NCI-H2171 (cell line): ENCODE measurements at regions not wholly inside any gene's neighbourhood (a gene's known extent, or its start where the extent isn't known, plus 50 kb on each side); places are given as distances from the start of the nearest gene placed in this dataset.

Experiments used
- DNase-seq: peaks from one replicate; lab custom pipeline; 2025; lab: John Stamatoyannopoulos, UW

GRCh38 chr18:6609666-6610264 lies 119.8 kb upstream of the ARHGAP28 start:
- DNase-seq, result no peak

GRCh38 chr18:6610466-6610865 lies 119.0 kb upstream of the ARHGAP28 start:
- no peak for DNase-seq

- DNase-seq, result no peak
Observed at GRCh38 chr18:6613581-6613980, 115.9 kb upstream of the ARHGAP28 start.

GRCh38 chr18:6614952-6615351 lies 114.6 kb upstream of the ARHGAP28 start:
- no peak for DNase-seq

- DNase-seq, result no peak
Observed at GRCh38 chr18:6616981-6617380, 112.5 kb upstream of the ARHGAP28 start.

- DNase-seq, result no peak
Observed at GRCh38 chr18:6621437-6621836, 108.1 kb upstream of the ARHGAP28 start.

- DNase-seq, result no peak
Observed at GRCh38 chr18:6623278-6623677, 106.2 kb upstream of the ARHGAP28 start.

- DNase-seq, result no peak
Observed at GRCh38 chr18:6624271-6624660, 105.2 kb upstream of the ARHGAP28 start.

- no peak for DNase-seq
Observed at GRCh38 chr18:6624661-6625311, 104.7 kb upstream of the ARHGAP28 start.

- no peak for DNase-seq
Observed at GRCh38 chr18:6625481-6625880, 104.0 kb upstream of the ARHGAP28 start.

GRCh38 chr18:6626457-6626856 lies 103.1 kb upstream of the ARHGAP28 start:
- DNase-seq, result no peak

- no peak for DNase-seq
Observed at GRCh38 chr18:6627645-6628044, 101.9 kb upstream of the ARHGAP28 start.

- no peak for DNase-seq
Observed at GRCh38 chr18:6628187-6628586, 101.3 kb upstream of the ARHGAP28 start.

- no peak for DNase-seq
Observed at GRCh38 chr18:6629635-6630140, 99.8 kb upstream of the ARHGAP28 start.

GRCh38 chr18:6633310-6633709 lies 96.2 kb upstream of the ARHGAP28 start:
- no peak for DNase-seq

GRCh38 chr18:6636091-6636490 lies 93.4 kb upstream of the ARHGAP28 start:
- no peak for DNase-seq

- no peak for DNase-seq
Observed at GRCh38 chr18:6638447-6638846, 91.1 kb upstream of the ARHGAP28 start.

- no peak for DNase-seq
Observed at GRCh38 chr18:6639305-6639704, 90.2 kb upstream of the ARHGAP28 start.

GRCh38 chr18:6644836-6645627 lies 84.5 kb upstream of the ARHGAP28 start:
- no peak for DNase-seq

- no peak for DNase-seq
Observed at GRCh38 chr18:6646801-6647200, 82.7 kb upstream of the ARHGAP28 start.

- no peak for DNase-seq
Observed at GRCh38 chr18:6648581-6648980, 80.9 kb upstream of the ARHGAP28 start.

GRCh38 chr18:6649421-6650126 lies 79.9 kb upstream of the ARHGAP28 start:
- DNase-seq, result no peak
